NCI-H2227 treated with DMSO at 0.1 percent for 48 hours (cell line): ENCODE measurements at regions not wholly inside any gene's neighbourhood (a gene's known extent, or its start where the extent isn't known, plus 50 kb on each side); places are given as distances from the start of the nearest gene placed in this dataset.

ENCODE experiments used
- DNase-seq: peaks from one replicate; lab custom pipeline; 2025; lab: John Stamatoyannopoulos, UW

- no peak for DNase-seq
These were observed 210.6 kb upstream of the FAT1 start for GRCh38 chr4:186934244-186934643.

- no peak for DNase-seq
These were observed 211.3 kb upstream of the FAT1 start for GRCh38 chr4:186934841-186935443.

GRCh38 chr4:186935901-186936300, 212.2 kb upstream of the FAT1 start:
- DNase-seq: no peak

GRCh38 chr4:186936496-186937375, 213.1 kb upstream of the FAT1 start:
- no peak for DNase-seq

GRCh38 chr4:186939226-186939625, 215.6 kb upstream of the FAT1 start:
- no peak for DNase-seq

GRCh38 chr4:186939766-186940165, 216.1 kb upstream of the FAT1 start:
- no peak for DNase-seq

GRCh38 chr4:186940476-186940875, 216.8 kb upstream of the FAT1 start:
- DNase-seq: no peak

GRCh38 chr4:186942758-186943377, 219.2 kb upstream of the FAT1 start:
- no peak for DNase-seq

- DNase-seq: no peak
These were observed 219.8 kb upstream of the FAT1 start for GRCh38 chr4:186943411-186943810.

- no peak for DNase-seq
These were observed 222.5 kb upstream of the FAT1 start for GRCh38 chr4:186946136-186946535.

- no peak for DNase-seq
These were observed 223.1 kb upstream of the FAT1 start for GRCh38 chr4:186946682-186947294.

- DNase-seq: no peak
These were observed 224.9 kb upstream of the FAT1 start for GRCh38 chr4:186948361-186949242.

GRCh38 chr4:186949847-186950246, 226.2 kb upstream of the FAT1 start:
- DNase-seq: no peak

GRCh38 chr4:186952709-186953108, 229.1 kb upstream of the FAT1 start:
- no peak for DNase-seq

- DNase-seq: no peak
These were observed 230.1 kb upstream of the FAT1 start for GRCh38 chr4:186953599-186954260.

- DNase-seq: no peak
These were observed 230.9 kb upstream of the FAT1 start for GRCh38 chr4:186954509-186954908.

GRCh38 chr4:186954956-186955355, 231.3 kb upstream of the FAT1 start:
- DNase-seq: no peak

- DNase-seq: no peak
These were observed 234.4 kb upstream of the FAT1 start for GRCh38 chr4:186957952-186958555.

- DNase-seq: no peak
These were observed 235.2 kb upstream of the FAT1 start for GRCh38 chr4:186958726-186959350.
